Neural progenitor cell (in vitro differentiated cells): ENCODE measurements at regions not wholly inside any gene's neighbourhood (a gene's known extent, or its start where the extent isn't known, plus 50 kb on each side); places are given as distances from the start of the nearest gene placed in this dataset.

ENCODE experiments used
- DNase-seq: peaks from one replicate; pipeline ENCODE4 v3.0.0-alpha.2; 2016; ENCODE audit warnings: low spot score
- H2AFZ ChIP-seq: fragments of 200-600 bp; sonication (generic); replicated peaks from 2 replicates; pipeline ENCODE4 v1.6.1; 2016; ENCODE audit warnings: antibody characterized with exemption
- H3F3A ChIP-seq: fragments of 200-600 bp; sonication (generic); 2 replicates; pipeline ENCODE4 v1.6.1; 2016; ENCODE audit warnings: antibody characterized with exemption, low read depth
- H3K27ac ChIP-seq: fragments of 200-600 bp; sonication (generic); 2 replicates; pipeline ENCODE4 v1.5.1; 2016; ENCODE audit warnings: mild to moderate bottlenecking
- H3K27me3 ChIP-seq: fragments of 200-600 bp; sonication (generic); 2 replicates; pipeline ENCODE4 v1.6.1; 2016; ENCODE audit warnings: mild to moderate bottlenecking, moderate library complexity
- H3K36me3 ChIP-seq: fragments of 200-600 bp; sonication (generic); 2 replicates; pipeline ENCODE4 v1.5.1; 2016
- H3K4me1 ChIP-seq: fragments of 200-600 bp; sonication (generic); 2 replicates; pipeline ENCODE4 v1.6.1; 2016; ENCODE audit warnings: mixed run types
- H3K4me2 ChIP-seq: fragments of 200-600 bp; sonication (generic); 2 replicates; pipeline ENCODE4 v1.6.1; 2016
- H3K4me3 ChIP-seq: fragments of 200-600 bp; sonication (generic); 2 replicates; pipeline ENCODE4 v1.5.1; 2016
- H3K79me2 ChIP-seq: fragments of 200-600 bp; sonication (generic); 2 replicates; pipeline ENCODE4 v1.6.1; 2016; ENCODE audit warnings: low read depth
- H3K9ac ChIP-seq: fragments of 200-600 bp; sonication (generic); 2 replicates; pipeline ENCODE4 v1.6.1; 2016
- H3K9me3 ChIP-seq: fragments of 200-600 bp; sonication (generic); 2 replicates; pipeline ENCODE4 v1.5.1; 2016; ENCODE audit warnings: low read depth
- H4K20me1 ChIP-seq: fragments of 200-600 bp; sonication (generic); 2 replicates; pipeline ENCODE4 v1.6.1; 2016; ENCODE audit warnings: low read depth
- H3K27ac Mint-ChIP-seq: 3 replicates; pipeline ENCODE4 v1.8.0; 2021; ENCODE audit warnings: mixed read lengths
- H3K27me3 Mint-ChIP-seq: 2 replicates; pipeline ENCODE4 v1.8.0; 2022; ENCODE audit warnings: low read depth, mild to moderate bottlenecking, inconsistent platforms, moderate library complexity, mixed read lengths; ENCODE audit not compliant: insufficient read depth
- H3K36me3 Mint-ChIP-seq: 3 replicates; pipeline ENCODE4 v1.8.0; 2021; ENCODE audit warnings: mixed read lengths
- H3K4me1 Mint-ChIP-seq: 3 replicates; pipeline ENCODE4 v1.8.0; 2021; ENCODE audit warnings: mixed read lengths
- H3K4me3 Mint-ChIP-seq: 3 replicates; pipeline ENCODE4 v1.8.0; 2021; ENCODE audit warnings: mild to moderate bottlenecking, moderate library complexity, mixed read lengths
- H3K9me3 Mint-ChIP-seq: 3 replicates; pipeline ENCODE4 v1.8.0; 2020; ENCODE audit warnings: mixed read lengths
- EZH2 ChIP-seq: fragments of 200-600 bp; sonication (generic); IDR thresholded peaks from 2 replicates; pipeline ENCODE4 v1.6.1; 2017; ENCODE audit warnings: antibody characterized with exemption, mild to moderate bottlenecking, moderate library complexity
- EZH2phosphoT487 ChIP-seq: fragments of 200-600 bp; sonication (generic); IDR thresholded peaks from 2 replicates; pipeline ENCODE4 v1.6.1; 2017; ENCODE audit warnings: antibody characterized with exemption
- TF ChIP-seq, protein P1 (sequence below): fragments of 200-600 bp; sonication (generic); IDR thresholded peaks from 2 replicates; pipeline ENCODE4 v1.5.1; 2017; ENCODE audit warnings: antibody characterized with exemption, mild to moderate bottlenecking

DNA sequence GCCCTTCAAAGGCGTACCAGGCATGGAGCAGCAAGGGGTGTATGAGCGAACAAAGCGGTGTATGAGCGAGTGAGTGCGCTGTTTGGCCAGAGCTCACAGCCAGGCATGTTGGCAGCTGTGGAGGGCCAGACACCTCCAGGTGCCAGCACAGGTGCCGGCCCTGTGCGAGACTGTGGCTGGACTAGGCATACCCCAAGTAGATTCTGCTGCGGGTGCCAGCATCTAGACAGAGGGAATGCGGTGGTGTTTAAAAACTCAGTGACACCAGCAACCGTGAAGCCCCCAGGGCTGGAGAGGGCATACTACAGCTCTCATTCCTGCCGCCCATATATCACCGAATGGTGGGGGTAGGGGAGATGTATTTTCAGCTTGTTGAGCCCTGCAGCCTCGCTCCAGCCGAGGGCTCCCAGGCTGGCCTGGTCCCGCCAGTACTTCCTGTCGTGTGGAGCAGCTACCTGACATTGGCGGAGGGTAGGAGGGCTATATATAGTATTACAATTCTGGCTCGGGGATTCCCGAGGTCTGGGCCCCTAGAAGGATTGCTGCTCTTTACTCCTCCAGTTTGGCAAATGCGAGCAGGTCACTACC, 1829.6 kb upstream of the NUDT12 start:
- Histone ChIP-seq H3K9me3 (no peaks in the 10 kb centered on the region), H3K4me2 (no peak overlapping the region), H3K4me3 (no peak overlapping the region), H3K9ac (no peak overlapping the region), H3K27ac (no peak overlapping the region), H3K27me3 (no peaks in the 10 kb centered on the region), H4K20me1 (no peaks in the 10 kb centered on the region), H3K4me1 (no peaks in the 10 kb centered on the region), H3F3A (no peaks in the 10 kb centered on the region), H3K79me2 (no peaks in the 10 kb centered on the region), H3K36me3 (no peaks in the 10 kb centered on the region), H2AFZ (no peak overlapping the region)
- Mint-ChIP-seq H3K27ac (peak overlapping the region; percentile 25), H3K4me1 (no peaks in the 10 kb centered on the region), H3K9me3 (peaks cover 2% of the 10 kb centered on the region), H3K27me3 (no peaks in the 10 kb centered on the region), H3K4me3 (no peak overlapping the region), H3K36me3 (no peaks in the 10 kb centered on the region)
- DNase-seq: no peak
- no peak for TF ChIP-seq EZH2
- no peak for TF ChIP-seq EZH2phosphoT487
- TF ChIP-seq, protein P1, sequence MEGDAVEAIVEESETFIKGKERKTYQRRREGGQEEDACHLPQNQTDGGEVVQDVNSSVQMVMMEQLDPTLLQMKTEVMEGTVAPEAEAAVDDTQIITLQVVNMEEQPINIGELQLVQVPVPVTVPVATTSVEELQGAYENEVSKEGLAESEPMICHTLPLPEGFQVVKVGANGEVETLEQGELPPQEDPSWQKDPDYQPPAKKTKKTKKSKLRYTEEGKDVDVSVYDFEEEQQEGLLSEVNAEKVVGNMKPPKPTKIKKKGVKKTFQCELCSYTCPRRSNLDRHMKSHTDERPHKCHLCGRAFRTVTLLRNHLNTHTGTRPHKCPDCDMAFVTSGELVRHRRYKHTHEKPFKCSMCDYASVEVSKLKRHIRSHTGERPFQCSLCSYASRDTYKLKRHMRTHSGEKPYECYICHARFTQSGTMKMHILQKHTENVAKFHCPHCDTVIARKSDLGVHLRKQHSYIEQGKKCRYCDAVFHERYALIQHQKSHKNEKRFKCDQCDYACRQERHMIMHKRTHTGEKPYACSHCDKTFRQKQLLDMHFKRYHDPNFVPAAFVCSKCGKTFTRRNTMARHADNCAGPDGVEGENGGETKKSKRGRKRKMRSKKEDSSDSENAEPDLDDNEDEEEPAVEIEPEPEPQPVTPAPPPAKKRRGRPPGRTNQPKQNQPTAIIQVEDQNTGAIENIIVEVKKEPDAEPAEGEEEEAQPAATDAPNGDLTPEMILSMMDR: no peak

DNA sequence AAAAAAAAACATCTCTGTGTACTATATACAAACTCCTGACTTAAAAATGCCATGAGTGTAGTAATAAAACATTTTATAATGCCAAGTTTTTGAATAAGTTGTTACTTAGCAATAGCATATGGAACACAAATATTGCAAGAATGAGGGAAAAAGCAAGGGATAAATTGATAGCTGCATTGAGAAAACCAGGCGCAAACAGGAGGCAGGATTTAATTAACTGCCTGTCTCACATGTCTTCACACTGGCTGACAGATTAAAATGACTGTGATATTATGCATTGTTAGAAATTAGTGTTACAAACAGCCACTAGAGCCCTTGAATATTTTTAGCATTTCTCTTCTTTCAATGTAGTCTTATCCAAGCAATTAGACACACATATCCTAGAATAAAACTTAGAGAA, 1817.5 kb upstream of the NUDT12 start:
- DNase-seq: no peak
- H3K27ac ChIP-seq: no peak overlapping the region
- no peak overlapping the region for H3K4me2 ChIP-seq
- no peaks in the 10 kb centered on the region for H3K9me3 ChIP-seq
- Mint-ChIP-seq H3K4me3 (no peak overlapping the region), H3K36me3 (no peaks in the 10 kb centered on the region), H3K9me3 (no peaks in the 10 kb centered on the region), H3K27me3 (no peaks in the 10 kb centered on the region), H3K4me1 (no peaks in the 10 kb centered on the region), H3K27ac (no peak overlapping the region)
- no peak overlapping the region for H3K9ac ChIP-seq
- no peak for TF ChIP-seq EZH2phosphoT487
- no peak for TF ChIP-seq EZH2
- TF ChIP-seq, protein P1: no peak
- H4K20me1 ChIP-seq: no peaks in the 10 kb centered on the region
- H3K4me3 ChIP-seq: no peak overlapping the region
- no peaks in the 10 kb centered on the region for H3K4me1 ChIP-seq
- H3F3A ChIP-seq: no peaks in the 10 kb centered on the region
- no peaks in the 10 kb centered on the region for H3K27me3 ChIP-seq
- H3K79me2 ChIP-seq: no peaks in the 10 kb centered on the region
- H3K36me3 ChIP-seq: no peaks in the 10 kb centered on the region
- H2AFZ ChIP-seq: no peak overlapping the region

DNA sequence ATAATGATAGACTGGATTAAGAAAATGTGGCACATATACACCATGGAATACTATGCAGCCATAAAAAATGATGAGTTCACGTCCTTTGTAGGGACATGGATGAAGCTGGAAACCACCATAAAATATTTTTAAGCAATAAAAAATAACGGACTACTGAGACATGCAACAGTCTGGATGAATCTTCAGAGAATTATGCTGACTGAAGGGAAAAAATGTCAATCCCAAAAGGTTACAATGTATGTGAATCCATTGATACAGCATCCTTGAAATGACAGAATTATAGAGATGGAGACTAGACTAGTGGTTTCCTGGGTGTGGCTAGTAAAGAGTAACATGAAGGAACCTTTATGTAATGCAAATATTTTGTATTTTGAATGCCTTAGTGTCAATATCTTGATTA, 1808.6 kb upstream of the NUDT12 start:
- Mint-ChIP-seq H3K4me1 (no peaks in the 10 kb centered on the region), H3K36me3 (no peaks in the 10 kb centered on the region), H3K27ac (no peak overlapping the region), H3K27me3 (no peaks in the 10 kb centered on the region), H3K4me3 (no peak overlapping the region), H3K9me3 (no peaks in the 10 kb centered on the region)
- H3K4me3 ChIP-seq: no peak overlapping the region
- H3K9me3 ChIP-seq: no peaks in the 10 kb centered on the region
- no peaks in the 10 kb centered on the region for H3K27me3 ChIP-seq
- no peak overlapping the region for H3K4me2 ChIP-seq
- H3F3A ChIP-seq: no peaks in the 10 kb centered on the region
- no peak overlapping the region for H3K27ac ChIP-seq
- no peaks in the 10 kb centered on the region for H3K79me2 ChIP-seq
- no peak for DNase-seq
- H4K20me1 ChIP-seq: no peaks in the 10 kb centered on the region
- no peaks in the 10 kb centered on the region for H3K4me1 ChIP-seq
- H3K36me3 ChIP-seq: no peaks in the 10 kb centered on the region
- no peak overlapping the region for H3K9ac ChIP-seq
- no peak for TF ChIP-seq EZH2
- TF ChIP-seq, protein P1: no peak
- no peak for TF ChIP-seq EZH2phosphoT487
- no peak overlapping the region for H2AFZ ChIP-seq
